PC-9 (cell line): ENCODE measurements at regions not wholly inside any gene's neighbourhood (a gene's known extent, or its start where the extent isn't known, plus 50 kb on each side); places are given as distances from the start of the nearest gene placed in this dataset.
"Not testable (repeated sequence)": the region's sequence is repeated elsewhere in the genome, so short reads cannot be mapped to it uniquely, and the experiment has no call there.

Source experiments
- BruUV-seq: library from RNA; stranded (reverse); fragments of 400-500 nt; replicated peaks from 2 replicates; lab custom pipeline; 2021; lab: Mats Ljungman, UMichigan
- CTCF ChIA-PET: fragments of 300-600 bp; sonication (Branson Sonifier 250); formaldehyde crosslinking; loops from one replicate; lab custom pipeline; 2022; ENCODE audit warnings: antibody characterized with exemption; lab: Charles Lee
- POLR2A ChIA-PET: fragments of 300-600 bp; sonication (Branson Sonifier 250); formaldehyde crosslinking; loops from one replicate; lab custom pipeline; 2022; ENCODE audit warnings: antibody characterized with exemption; ENCODE audit not compliant: unreplicated experiment; lab: Charles Lee
- DNase-seq, 2 experiments: peaks; one replicate each; pipeline versions ENCODE4 v3.0.0 to v3.0.0-alpha.2; 2015 to 2022; ENCODE audit warnings: mixed read lengths in 1 of 2
- H2AFZ ChIP-seq: fragments of 200-600 bp; sonication (generic); 2 replicates; pipeline ENCODE4 v1.8.1; 2017; ENCODE audit warnings: antibody characterized with exemption
- H3F3A ChIP-seq: fragments of 200-600 bp; sonication (generic); 2 replicates; pipeline ENCODE4 v1.8.1; 2017; ENCODE audit warnings: antibody characterized with exemption, mild to moderate bottlenecking, low read depth; ENCODE audit not compliant: insufficient read depth
- H3K27ac ChIP-seq: fragments of 200-600 bp; sonication (generic); 2 replicates; pipeline ENCODE4 v1.6.1; 2016; ENCODE audit warnings: mixed run types
- H3K27me3 ChIP-seq: fragments of 200-600 bp; sonication (generic); 2 replicates; pipeline ENCODE4 v1.6.1; 2016; ENCODE audit warnings: low read depth, mixed run types; ENCODE audit not compliant: insufficient read depth
- H3K36me3 ChIP-seq: fragments of 200-600 bp; sonication (generic); 2 replicates; pipeline ENCODE4 v1.6.1; 2016; ENCODE audit warnings: low read depth, mixed run types
- H3K4me1 ChIP-seq: fragments of 200-600 bp; sonication (generic); replicated peaks from 2 replicates; pipeline ENCODE4 v1.6.1; 2016; ENCODE audit warnings: mixed run types; ENCODE audit not compliant: insufficient read depth
- H3K4me2 ChIP-seq: fragments of 200-600 bp; sonication (generic); 2 replicates; pipeline ENCODE4 v1.6.1; 2017; ENCODE audit warnings: mixed run types
- H3K4me3 ChIP-seq: fragments of 200-600 bp; sonication (generic); 2 replicates; pipeline ENCODE4 v1.6.1; 2016; ENCODE audit warnings: mixed run types
- H3K79me2 ChIP-seq: fragments of 200-600 bp; sonication (generic); 2 replicates; pipeline ENCODE4 v1.6.1; 2017; ENCODE audit warnings: low read depth, mixed run types
- H3K9me2 ChIP-seq: fragments of 200-600 bp; sonication (generic); 2 replicates; pipeline ENCODE4 v1.8.1; 2017; ENCODE audit warnings: mild to moderate bottlenecking; ENCODE audit not compliant: insufficient read depth
- H3K9me3 ChIP-seq: fragments of 200-600 bp; sonication (generic); 2 replicates; pipeline ENCODE4 v1.8.1; 2016; ENCODE audit warnings: low read depth; ENCODE audit not compliant: insufficient read depth
- H4K20me1 ChIP-seq: fragments of 200-600 bp; sonication (generic); 2 replicates; pipeline ENCODE4 v1.8.1; 2017; ENCODE audit not compliant: insufficient read depth
- intact Hi-C: fragments of 100-400 bp; cut with micrococcal nuclease; formaldehyde crosslinking; loops from one replicate; pipeline ENCODE4 v1.10.0; 2022; ENCODE audit not compliant: unreplicated experiment

DNA sequence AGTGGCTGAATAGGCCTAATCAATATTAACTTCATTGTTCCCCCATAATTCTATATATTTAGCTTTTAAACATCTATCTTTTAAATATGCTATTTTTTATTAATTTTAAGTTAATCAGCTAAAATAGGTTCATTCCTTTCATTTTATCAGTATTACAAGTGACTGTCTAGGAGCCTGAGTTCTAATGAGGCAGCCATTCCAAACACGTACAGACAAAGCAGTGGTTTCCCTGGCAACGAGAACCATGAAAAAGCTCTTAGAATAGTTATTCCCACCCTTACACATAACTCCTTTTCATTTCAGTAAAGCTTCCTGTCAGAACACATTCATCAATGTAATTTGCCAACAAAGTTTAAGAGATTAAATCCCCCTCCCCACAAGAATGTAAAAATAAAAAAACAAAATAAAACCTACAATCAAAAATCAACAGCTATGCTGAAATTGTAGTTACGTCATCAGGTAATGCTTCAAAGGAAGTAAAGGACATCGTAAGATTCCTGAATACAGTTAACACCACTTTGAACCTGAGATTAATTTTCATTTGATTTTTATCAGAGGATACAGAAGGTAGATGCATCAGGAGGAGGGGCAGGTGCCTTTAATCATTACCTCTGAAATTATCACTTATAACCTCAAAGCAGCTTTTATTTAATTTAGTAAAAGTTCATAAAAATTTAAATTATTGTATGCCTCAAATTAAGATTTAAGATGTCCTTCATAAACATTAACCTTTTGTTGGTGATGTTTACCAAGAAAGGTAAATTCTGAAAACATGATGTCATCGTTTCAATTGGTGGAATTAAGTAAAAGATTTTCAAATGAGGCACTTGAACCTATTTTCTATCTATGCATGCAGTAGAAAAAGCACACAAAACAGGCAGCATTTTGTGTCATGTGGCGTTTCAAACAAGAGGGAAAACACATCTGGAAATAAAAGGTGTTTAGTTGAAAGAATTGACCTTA is 967.2 kb upstream of the FOXG1 start:
- CTCF ChIA-PET, H3K79me2 ChIP-seq, BruUV-seq, H3K27me3 ChIP-seq, H3K4me2 ChIP-seq, H3F3A ChIP-seq, H4K20me1 ChIP-seq, H3K4me1 ChIP-seq, H3K9me3 ChIP-seq, H3K9me2 ChIP-seq, H3K27ac ChIP-seq, H2AFZ ChIP-seq, POLR2A ChIA-PET, DNase-seq, H3K4me3 ChIP-seq, H3K36me3 ChIP-seq, intact Hi-C loops: not testable (repeated sequence)

- H4K20me1 ChIP-seq, H3K79me2 ChIP-seq, CTCF ChIA-PET, H3K4me3 ChIP-seq, H3K4me2 ChIP-seq, BruUV-seq, POLR2A ChIA-PET, H3F3A ChIP-seq, H3K9me3 ChIP-seq, intact Hi-C loops, H2AFZ ChIP-seq, DNase-seq, H3K27me3 ChIP-seq, H3K9me2 ChIP-seq, H3K4me1 ChIP-seq, H3K27ac ChIP-seq, H3K36me3 ChIP-seq: not testable (repeated sequence)
These were observed 948.7 kb upstream of the FOXG1 start for GRCh38 chr14:27817746-27818430.

GRCh38 chr14:27826149-27826548 is 940.4 kb upstream of the FOXG1 start:
- H3K79me2 ChIP-seq, H3K4me2 ChIP-seq, POLR2A ChIA-PET, intact Hi-C loops, DNase-seq, H3K4me1 ChIP-seq, H3K4me3 ChIP-seq, H3K27ac ChIP-seq, H4K20me1 ChIP-seq, H2AFZ ChIP-seq, H3K9me2 ChIP-seq, H3F3A ChIP-seq, BruUV-seq, H3K36me3 ChIP-seq, CTCF ChIA-PET, H3K27me3 ChIP-seq, H3K9me3 ChIP-seq: not testable (repeated sequence)

DNA sequence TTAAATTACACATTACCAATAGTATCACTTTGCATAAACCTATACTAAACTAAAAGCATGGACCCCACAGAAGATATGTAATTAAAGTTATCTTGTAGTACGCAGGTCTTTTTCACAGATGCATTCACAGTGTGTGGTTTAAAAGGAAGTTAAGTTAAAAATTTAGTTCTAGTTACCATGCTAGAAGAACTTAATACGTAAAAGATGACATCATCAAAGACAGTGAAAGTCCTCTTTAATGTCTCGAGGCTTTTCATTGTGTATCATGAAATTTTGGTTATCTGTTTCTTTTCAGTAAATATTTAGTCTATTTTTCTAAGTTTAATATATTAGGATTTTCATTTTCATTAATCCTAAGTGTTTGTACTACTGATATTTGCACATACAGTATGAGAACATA is 934.6 kb upstream of the FOXG1 start:
- POLR2A ChIA-PET, H3K4me1 ChIP-seq, H4K20me1 ChIP-seq, DNase-seq, H3K4me2 ChIP-seq, H3K9me2 ChIP-seq, H3K79me2 ChIP-seq, H3F3A ChIP-seq, H3K36me3 ChIP-seq, H3K27ac ChIP-seq, CTCF ChIA-PET, H3K9me3 ChIP-seq, BruUV-seq, H3K4me3 ChIP-seq, intact Hi-C loops, H3K27me3 ChIP-seq, H2AFZ ChIP-seq: not testable (repeated sequence)

GRCh38 chr14:27833001-27833400 is 933.6 kb upstream of the FOXG1 start:
- intact Hi-C loops, H3K27me3 ChIP-seq, POLR2A ChIA-PET, H3K9me3 ChIP-seq, H3K4me1 ChIP-seq, H3F3A ChIP-seq, H3K27ac ChIP-seq, H3K4me3 ChIP-seq, H3K9me2 ChIP-seq, H4K20me1 ChIP-seq, H3K79me2 ChIP-seq, DNase-seq, H3K4me2 ChIP-seq, H3K36me3 ChIP-seq, BruUV-seq, H2AFZ ChIP-seq, CTCF ChIA-PET: not testable (repeated sequence)
